DOHH2 (cell line): ENCODE measurements at regions not wholly inside any gene's neighbourhood (a gene's known extent, or its start where the extent isn't known, plus 50 kb on each side); places are given as distances from the start of the nearest gene placed in this dataset.
"Not testable (repeated sequence)": the region's sequence is repeated elsewhere in the genome, so short reads cannot be mapped to it uniquely, and the experiment has no call there.

Source experiments
- EZH2phosphoT487 ChIP-seq: fragments of 200-600 bp; sonication (generic); IDR thresholded peaks from 2 replicates; pipeline ENCODE4 v1.6.1; 2017; ENCODE audit warnings: borderline replicate concordance, mild to moderate bottlenecking, antibody characterized with exemption, low read length, moderate library complexity, mixed read lengths
- TF ChIP-seq, protein P1 (sequence below): fragments of 200-600 bp; sonication (generic); IDR thresholded peaks from one replicate; pipeline ENCODE4 v1.5.1; 2014; ENCODE audit warnings: antibody characterized with exemption, mild to moderate bottlenecking, low read depth, low read length; ENCODE audit not compliant: poor library complexity, severe bottlenecking

GRCh38 chr18:34407471-34407870, 182.8 kb upstream of the NOL4 start:
- TF ChIP-seq, protein P1, sequence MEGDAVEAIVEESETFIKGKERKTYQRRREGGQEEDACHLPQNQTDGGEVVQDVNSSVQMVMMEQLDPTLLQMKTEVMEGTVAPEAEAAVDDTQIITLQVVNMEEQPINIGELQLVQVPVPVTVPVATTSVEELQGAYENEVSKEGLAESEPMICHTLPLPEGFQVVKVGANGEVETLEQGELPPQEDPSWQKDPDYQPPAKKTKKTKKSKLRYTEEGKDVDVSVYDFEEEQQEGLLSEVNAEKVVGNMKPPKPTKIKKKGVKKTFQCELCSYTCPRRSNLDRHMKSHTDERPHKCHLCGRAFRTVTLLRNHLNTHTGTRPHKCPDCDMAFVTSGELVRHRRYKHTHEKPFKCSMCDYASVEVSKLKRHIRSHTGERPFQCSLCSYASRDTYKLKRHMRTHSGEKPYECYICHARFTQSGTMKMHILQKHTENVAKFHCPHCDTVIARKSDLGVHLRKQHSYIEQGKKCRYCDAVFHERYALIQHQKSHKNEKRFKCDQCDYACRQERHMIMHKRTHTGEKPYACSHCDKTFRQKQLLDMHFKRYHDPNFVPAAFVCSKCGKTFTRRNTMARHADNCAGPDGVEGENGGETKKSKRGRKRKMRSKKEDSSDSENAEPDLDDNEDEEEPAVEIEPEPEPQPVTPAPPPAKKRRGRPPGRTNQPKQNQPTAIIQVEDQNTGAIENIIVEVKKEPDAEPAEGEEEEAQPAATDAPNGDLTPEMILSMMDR: not testable (repeated sequence)
- not testable (repeated sequence) for TF ChIP-seq EZH2phosphoT487
